Prostate gland (tissue), 2 donors: ENCODE measurements at regions not wholly inside any gene's neighbourhood (a gene's known extent, or its start where the extent isn't known, plus 50 kb on each side); places are given as distances from the start of the nearest gene placed in this dataset.

Experiments used
- POLR2A ChIP-seq: fragments of 450-650 bp; IDR thresholded peaks from one replicate; pipeline ENCODE4 v1.6.1; 2016; ENCODE audit warnings: antibody characterized with exemption, mild to moderate bottlenecking
- POLR2AphosphoS5 ChIP-seq: sonication (generic); formaldehyde crosslinking; IDR thresholded peaks from one replicate; pipeline ENCODE4 v1.6.1; 2017; ENCODE audit warnings: antibody characterized with exemption
- TF ChIP-seq, protein P1 (sequence below), 4 experiments: fragments of 200-600 bp in 2 of 4; fragments of 450-650 bp in 2 of 4; sonication (generic) in 2 of 4; IDR thresholded peaks; 1 replicate in 3 of 4; 2 replicates in 1 of 4; pipeline ENCODE4 v1.5.1; 2016 to 2019; ENCODE audit warnings: antibody characterized with exemption in 4 of 4, mild to moderate bottlenecking in 2 of 4, moderate library complexity in 2 of 4

DNA sequence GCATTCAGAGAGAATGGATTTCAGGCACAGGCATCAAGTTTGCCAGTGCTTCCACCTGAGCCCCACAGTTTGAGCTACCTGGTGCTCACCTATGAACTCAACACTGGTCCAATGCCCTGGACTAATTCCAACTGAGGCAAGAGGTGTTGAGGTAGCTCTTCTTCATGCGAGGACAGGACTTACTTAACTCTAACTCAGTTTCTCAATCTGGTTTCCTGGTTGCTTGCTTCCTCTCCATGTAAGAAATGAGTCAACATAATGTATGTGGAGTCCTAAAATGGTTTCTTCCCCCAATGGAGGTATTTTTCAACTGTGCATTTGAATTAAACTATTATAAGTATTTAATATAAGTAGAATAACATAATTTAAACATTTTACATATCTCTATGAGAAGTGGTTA is 523.6 kb upstream of the DAB2 start:
- TF ChIP-seq POLR2A (no peak), POLR2AphosphoS5 (no peak)
- TF ChIP-seq, protein P1, sequence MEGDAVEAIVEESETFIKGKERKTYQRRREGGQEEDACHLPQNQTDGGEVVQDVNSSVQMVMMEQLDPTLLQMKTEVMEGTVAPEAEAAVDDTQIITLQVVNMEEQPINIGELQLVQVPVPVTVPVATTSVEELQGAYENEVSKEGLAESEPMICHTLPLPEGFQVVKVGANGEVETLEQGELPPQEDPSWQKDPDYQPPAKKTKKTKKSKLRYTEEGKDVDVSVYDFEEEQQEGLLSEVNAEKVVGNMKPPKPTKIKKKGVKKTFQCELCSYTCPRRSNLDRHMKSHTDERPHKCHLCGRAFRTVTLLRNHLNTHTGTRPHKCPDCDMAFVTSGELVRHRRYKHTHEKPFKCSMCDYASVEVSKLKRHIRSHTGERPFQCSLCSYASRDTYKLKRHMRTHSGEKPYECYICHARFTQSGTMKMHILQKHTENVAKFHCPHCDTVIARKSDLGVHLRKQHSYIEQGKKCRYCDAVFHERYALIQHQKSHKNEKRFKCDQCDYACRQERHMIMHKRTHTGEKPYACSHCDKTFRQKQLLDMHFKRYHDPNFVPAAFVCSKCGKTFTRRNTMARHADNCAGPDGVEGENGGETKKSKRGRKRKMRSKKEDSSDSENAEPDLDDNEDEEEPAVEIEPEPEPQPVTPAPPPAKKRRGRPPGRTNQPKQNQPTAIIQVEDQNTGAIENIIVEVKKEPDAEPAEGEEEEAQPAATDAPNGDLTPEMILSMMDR (IDR thresholded peaks at IDR 0.05) = no peak
